ENCODE measurements at regions not wholly inside any gene's neighbourhood (a gene's known extent, or its start where the extent isn't known, plus 50 kb on each side); places are given as distances from the start of the nearest gene placed in this dataset.

- Histone ChIP-seq H2BK12ac (ENCODE audit: low read depth, low read length) (no peak overlapping the region), H3K56ac (replicated peaks; ENCODE audit: insufficient read length, low read depth, low read length) (no peak overlapping the region), H3K36me3 (ENCODE audit: control insufficient read depth in 2 of 4, insufficient read depth in 4 of 4, low read length in 3 of 4) (no peaks in the 10 kb centered on the region), H3K4ac (replicated peaks; ENCODE audit: insufficient read length, low read depth, low read length) (no peak overlapping the region), H3K18ac (ENCODE audit: extremely low read depth, low read length) (no peak overlapping the region), H2AFZ (ENCODE audit: low read length) (no peak overlapping the region), H3K23me2 (ENCODE audit: low read depth, low read length) (no peaks in the 10 kb centered on the region), H4K91ac (replicated peaks; ENCODE audit: insufficient read length, low read length) (no peak overlapping the region), H3K9me3 (ENCODE audit: insufficient read depth in 2 of 2, low read depth in 1 of 2, low read length in 1 of 2) (no peaks in the 10 kb centered on the region), H4K20me1 (replicated peaks in 1 of 2; ENCODE audit: control insufficient read depth in 1 of 2, insufficient read depth in 2 of 2, low read length in 2 of 2) (no peaks in the 10 kb centered on the region), H3K23ac (ENCODE audit: insufficient read length) (no peak overlapping the region), H3K4me3 (ENCODE audit: extremely low read depth in 1 of 4, insufficient read depth in 2 of 4, low read depth in 3 of 4, low read length in 4 of 4) (no peak overlapping the region), H3K27me3 (replicated peaks in 1 of 4; ENCODE audit: control insufficient read depth in 3 of 4, extremely low read depth in 1 of 4, insufficient read depth in 3 of 4, low read length in 3 of 4) (no peaks in the 10 kb centered on the region), H3K79me1 (ENCODE audit: low read depth, low read length) (no peaks in the 10 kb centered on the region), H3K4me2 (ENCODE audit: insufficient read depth in 1 of 2, low read depth in 2 of 2, low read length in 2 of 2) (no peak overlapping the region), H4K8ac (ENCODE audit: extremely low read depth, insufficient read depth, low read length) (no peak overlapping the region), H4K5ac (ENCODE audit: insufficient read length, low read depth, low read length) (no peak overlapping the region), H3K27ac (ENCODE audit: low read depth, low read length) (no peak overlapping the region), H3K4me1 (replicated peaks in 1 of 4; ENCODE audit: control insufficient read depth in 3 of 4, insufficient read depth in 4 of 4, low read length in 3 of 4) (no peaks in the 10 kb centered on the region), H2BK120ac (replicated peaks; ENCODE audit: low read depth, low read length) (no peak overlapping the region), H2BK15ac (ENCODE audit: low read length) (no peak overlapping the region), H3K79me2 (ENCODE audit: control insufficient read depth in 1 of 2, insufficient read depth in 2 of 2, low read length in 2 of 2) (no peaks in the 10 kb centered on the region), H2BK20ac (ENCODE audit: low read length) (no peak overlapping the region), H2BK5ac (ENCODE audit: low read depth, low read length) (no peak overlapping the region), H3K9ac (replicated peaks in 1 of 4; ENCODE audit: extremely low read depth in 1 of 4, low read depth in 3 of 4, low read length in 3 of 4) (no peak overlapping the region), H2AK5ac (ENCODE audit: low read depth, low read length) (no peak overlapping the region), H3K14ac (ENCODE audit: insufficient read length) (no peak overlapping the region)
- FAIRE-seq, result no peak
- ChIA-PET CTCF (ENCODE audit: partially characterized antibody) (no interaction called here), POLR2A (ENCODE audit: partially characterized antibody) (no interaction called here)
- TF ChIP-seq TAF7 (optimal IDR thresholded peaks at IDR 0.05; ENCODE audit: borderline replicate concordance, low read depth, low read length), result no peak
- TF ChIP-seq KDM1A (IDR thresholded peaks at IDR 0.05; ENCODE audit: borderline replicate concordance, low read length), result no peak
- no peak for TF ChIP-seq ATF3 (IDR thresholded peaks at IDR 0.05; ENCODE audit: insufficient read depth, low read depth, low read length)
- TF ChIP-seq CEBPB (IDR thresholded peaks at IDR 0.05; ENCODE audit: low read depth, low read length), result no peak
- no peak for TF ChIP-seq SIRT6 (IDR thresholded peaks at IDR 0.05; ENCODE audit: low read length)
- TF ChIP-seq SIX5 (IDR thresholded peaks at IDR 0.05; ENCODE audit: low read depth, low read length), result no peak
- 100% methylated on average over 1 of the region's 1 CpG; no CpG with 5 or more reads in 1 of the 2 experiments for WGBS, 2 experiments (ENCODE audit: extremely low coverage in 1 of 2, insufficient coverage in 1 of 2, insufficient read length in 1 of 2, insufficient replicate concordance in 2 of 2, low coverage in 1 of 2, low lambda C conversion rate in 2 of 2, missing lambda C conversion rate in 1 of 2)
- no peak for DNase-seq (ENCODE audit: low read depth in 1 of 2, low spot score in 2 of 2)
Observed at GRCh38 chr12:83848702-83849101, 1063.9 kb downstream of the SLC6A15 start.

All from H1 (cell line).